HepG2 (cell line): ENCODE measurements at regions not wholly inside any gene's neighbourhood (a gene's known extent, or its start where the extent isn't known, plus 50 kb on each side); places are given as distances from the start of the nearest gene placed in this dataset.

ENCODE experiments used
- ATAC-seq: fragments of 200-7000 bp; cut with Tn5 transposase; 3 replicates; pipeline ENCODE4 v1.9.1; 2020; ENCODE audit warnings: mild to moderate bottlenecking, moderate library complexity
- BruUV-seq: library from RNA; stranded (reverse); fragments of 400-500 nt; replicated peaks from 2 replicates; lab custom pipeline; 2021; lab: Mats Ljungman, UMichigan
- CTCF ChIA-PET: fragments of 300-600 bp; formaldehyde crosslinking; extraction: SDS; loops from one replicate; lab custom pipeline; 2021; ENCODE audit warnings: low total read pairs, inconsistent platforms, low intra/inter-chr PET ratio; lab: Yijun Ruan, JAX
- POLR2A ChIA-PET: fragments of 350-600 bp; sonication (Branson Sonifier 250); formaldehyde crosslinking; loops from one replicate; lab custom pipeline; 2020; ENCODE audit warnings: antibody characterized with exemption, inconsistent platforms; lab: Yijun Ruan, JAX
- DNase-seq: peaks from one replicate; pipeline ENCODE4 v3.0.0-alpha.2; 2015; ENCODE audit warnings: low spot score
- FAIRE-seq: peaks from 3 replicates; lab custom pipeline; 2011; peaks lifted over from hg19 to GRCh38; lab: Jason Lieb, UNC
- H2AFZ ChIP-seq: one replicate; pipeline ENCODE4 v1.6.1; 2011; ENCODE audit warnings: low read length, inconsistent platforms
- H3K27ac ChIP-seq: fragments of 300-600 bp; 3 replicates; pipeline ENCODE4 v1.8.0; 2011; ENCODE audit warnings: mixed run types, mild to moderate bottlenecking, mixed read lengths, low read length, inconsistent platforms; ENCODE audit not compliant: insufficient read depth; ENCODE audit errors: extremely low read length
- H3K27me3 ChIP-seq, 2 experiments: fragments of 200-600 bp in 1 of 2; 2 replicates in 1 of 2; 3 replicates in 1 of 2; pipeline versions ENCODE4 v1.6.0 to v1.8.0; 2011; ENCODE audit warnings: low read length in 2 of 2, mild to moderate bottlenecking in 2 of 2, moderate library complexity in 2 of 2, inconsistent platforms in 1 of 2; ENCODE audit not compliant: insufficient read depth in 2 of 2, control insufficient read depth in 1 of 2
- H3K36me3 ChIP-seq, 2 experiments: fragments of 200-600 bp in 1 of 2; replicated peaks in 1 of 2; 2 replicates in 1 of 2; 3 replicates in 1 of 2; pipeline versions ENCODE4 v1.5.1 to v1.8.0; 2011; ENCODE audit warnings: low read length in 2 of 2, inconsistent platforms in 1 of 2; ENCODE audit not compliant: insufficient read depth in 2 of 2, control insufficient read depth in 1 of 2
- H3K4me1 ChIP-seq: 2 replicates; pipeline ENCODE4 v1.5.1; 2012; ENCODE audit warnings: low read length, inconsistent platforms; ENCODE audit not compliant: insufficient read depth
- H3K4me2 ChIP-seq: 2 replicates; pipeline ENCODE4 v1.6.0; 2011; ENCODE audit warnings: low read depth, low read length, inconsistent platforms
- H3K4me3 ChIP-seq, 3 experiments: fragments of 200-600 bp in 1 of 3; sonication (generic), shearing (Covaris generic) in 1 of 3; replicated peaks in 1 of 3; 2 replicates each; pipeline ENCODE4 v1.5.1; 2011 to 2016; ENCODE audit warnings: low read length in 3 of 3, inconsistent platforms in 2 of 3, low read depth in 2 of 3, mild to moderate bottlenecking in 2 of 3, control low read depth in 1 of 3, mixed read lengths in 1 of 3; ENCODE audit not compliant: insufficient read depth in 1 of 3
- H3K79me2 ChIP-seq: one replicate; pipeline ENCODE4 v1.6.1; 2011; ENCODE audit warnings: low read length, inconsistent platforms; ENCODE audit not compliant: insufficient read depth
- H3K9ac ChIP-seq: 2 replicates; pipeline ENCODE4 v1.6.0; 2011; ENCODE audit warnings: mild to moderate bottlenecking, low read depth, low read length, inconsistent platforms; ENCODE audit not compliant: insufficient read depth
- H3K9me3 ChIP-seq: 2 replicates; pipeline ENCODE4 v1.5.1; 2012; ENCODE audit warnings: mild to moderate bottlenecking, low read length
- H4K20me1 ChIP-seq: 2 replicates; pipeline ENCODE4 v1.6.0; 2011; ENCODE audit warnings: inconsistent platforms, mild to moderate bottlenecking, low read length, moderate library complexity; ENCODE audit not compliant: insufficient read depth
- ATF1 ChIP-seq: IDR thresholded peaks from 2 replicates; pipeline ENCODE4 v1.6.1; 2016; ENCODE audit warnings: mild to moderate bottlenecking, control low read depth
- CAMTA2 ChIP-seq: sonication (generic); formaldehyde crosslinking; IDR thresholded peaks from 2 replicates; pipeline ENCODE4 v1.4.0; 2020; ENCODE audit warnings: mild to moderate bottlenecking, missing genetic modification reagents, borderline replicate concordance
- DMAP1 ChIP-seq: IDR thresholded peaks from 2 replicates; pipeline ENCODE4 v1.6.1; 2016
- GABPA ChIP-seq, 2 experiments: IDR thresholded peaks; 2 replicates each; pipeline ENCODE4 v1.6.1; 2011 to 2016; ENCODE audit warnings: low read depth in 2 of 2, low read length in 1 of 2, missing biosample characterization in 1 of 2, missing genetic modification characterization in 1 of 2
- MBNL3 ChIP-seq: fragments of 250-450 bp; sonication (Bioruptor Pico); conservative IDR thresholded peaks from 2 replicates; pipeline ENCODE4 v1.8.0; 2022; ENCODE audit warnings: mild to moderate bottlenecking, inconsistent platforms
- WGBS: methylation state at CpG from one replicate; pipeline ENCODE4 v1.1.6; 2017; ENCODE audit warnings: low lambda C conversion rate; 5-methylcytosine and 5-hydroxymethylcytosine counted together
- in situ Hi-C: cut with HindIII; loops from 2 replicates; pipeline ENCODE4 v1.10.0; 2017; ENCODE audit warnings: low pct_unique_long_range_greater_than_20kb; ENCODE audit not compliant: extremely low pct_ligation_motif_present
- intact Hi-C: fragments of 100-400 bp; cut with micrococcal nuclease; formaldehyde crosslinking; loops from one replicate; pipeline ENCODE4 v1.10.0; 2022; ENCODE audit not compliant: unreplicated experiment
- TF ChIP-seq, protein P1 (sequence below): sonication (generic); formaldehyde crosslinking; IDR thresholded peaks from 2 replicates; pipeline ENCODE4 v1.9.0; 2022; ENCODE audit warnings: low read depth, missing genetic modification reagents
- TF ChIP-seq, protein P2 (sequence below): IDR thresholded peaks from 2 replicates; pipeline ENCODE4 v1.4.0; 2020; ENCODE audit warnings: mild to moderate bottlenecking, missing genetic modification reagents

DNA sequence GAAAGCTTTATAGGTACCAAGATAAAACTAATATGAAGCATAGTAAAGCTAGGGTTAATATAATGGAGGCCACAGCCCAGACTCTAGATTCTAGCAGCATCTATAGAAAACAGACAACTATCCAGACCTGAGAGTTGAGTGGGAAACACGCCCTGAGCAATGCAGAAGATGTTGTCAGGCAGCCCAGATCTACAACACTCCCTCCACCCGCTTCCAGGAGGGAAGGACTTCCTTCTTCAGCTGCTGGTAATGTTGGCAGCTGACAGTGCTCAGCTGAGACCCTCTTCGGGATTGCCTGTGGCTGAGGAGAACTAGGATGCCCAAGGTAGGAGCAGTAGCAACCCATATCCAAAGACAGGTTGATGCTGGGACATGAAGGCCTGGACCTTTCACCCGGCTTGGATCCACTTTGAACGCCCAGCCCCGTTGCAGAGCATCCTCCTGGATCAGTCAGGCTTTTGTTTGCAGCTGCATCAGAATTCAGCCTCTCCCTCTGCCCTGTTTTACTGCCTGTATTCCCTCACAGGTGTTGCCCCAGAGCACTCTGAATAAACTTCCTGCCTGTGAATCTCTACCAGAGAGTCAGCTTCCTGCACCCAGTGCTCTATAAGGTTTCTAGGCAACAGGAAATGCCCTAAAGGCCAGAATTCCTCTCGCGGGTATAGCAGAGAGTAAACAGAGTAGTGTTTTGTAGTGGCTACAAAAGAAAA lies 174.7 kb upstream of the IL12A start:
- 17% methylated on average over 5 of the region's 8 CpGs for WGBS
- Histone ChIP-seq H3K4me2 (no peak overlapping the region), H3K4me3 (no peak overlapping the region), H3K9ac (no peak overlapping the region), H3K9me3 (no peaks in the 10 kb centered on the region), H3K36me3 (no peaks in the 10 kb centered on the region), H4K20me1 (no peaks in the 10 kb centered on the region), H3K79me2 (no peaks in the 10 kb centered on the region), H3K4me1 (peaks cover 9% of the 10 kb centered on the region), H2AFZ (no peak overlapping the region), H3K27ac (no peak overlapping the region), H3K27me3 (no peaks in the 10 kb centered on the region; a peak in 1 of 5 replicates)
- intact Hi-C loops (no loop called here), in situ Hi-C loops (no loop called here)
- ATAC-seq (peak; percentile 24; the same call in 1 of the 3 replicates), FAIRE-seq (no peak), DNase-seq (no peak)
- no TSS peak for BruUV-seq
- ChIA-PET POLR2A (no interaction called here), CTCF (no interaction called here)
- TF ChIP-seq, protein P1, sequence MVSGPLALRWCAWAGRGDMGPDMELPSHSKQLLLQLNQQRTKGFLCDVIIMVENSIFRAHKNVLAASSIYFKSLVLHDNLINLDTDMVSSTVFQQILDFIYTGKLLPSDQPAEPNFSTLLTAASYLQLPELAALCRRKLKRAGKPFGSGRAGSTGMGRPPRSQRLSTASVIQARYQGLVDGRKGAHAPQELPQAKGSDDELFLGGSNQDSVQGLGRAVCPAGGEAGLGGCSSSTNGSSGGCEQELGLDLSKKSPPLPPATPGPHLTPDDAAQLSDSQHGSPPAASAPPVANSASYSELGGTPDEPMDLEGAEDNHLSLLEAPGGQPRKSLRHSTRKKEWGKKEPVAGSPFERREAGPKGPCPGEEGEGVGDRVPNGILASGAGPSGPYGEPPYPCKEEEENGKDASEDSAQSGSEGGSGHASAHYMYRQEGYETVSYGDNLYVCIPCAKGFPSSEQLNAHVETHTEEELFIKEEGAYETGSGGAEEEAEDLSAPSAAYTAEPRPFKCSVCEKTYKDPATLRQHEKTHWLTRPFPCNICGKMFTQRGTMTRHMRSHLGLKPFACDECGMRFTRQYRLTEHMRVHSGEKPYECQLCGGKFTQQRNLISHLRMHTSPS: no peak
- TF ChIP-seq GABPA (IDR thresholded peaks at IDR 0.05; ENCODE audit: low read depth, low read length): no peak
- TF ChIP-seq GABPA (CRISPR knock-in tag; IDR thresholded peaks at IDR 0.05; ENCODE audit: low read depth): peak; percentile 64
- TF ChIP-seq, all 625 proteins: peak for 1

DNA sequence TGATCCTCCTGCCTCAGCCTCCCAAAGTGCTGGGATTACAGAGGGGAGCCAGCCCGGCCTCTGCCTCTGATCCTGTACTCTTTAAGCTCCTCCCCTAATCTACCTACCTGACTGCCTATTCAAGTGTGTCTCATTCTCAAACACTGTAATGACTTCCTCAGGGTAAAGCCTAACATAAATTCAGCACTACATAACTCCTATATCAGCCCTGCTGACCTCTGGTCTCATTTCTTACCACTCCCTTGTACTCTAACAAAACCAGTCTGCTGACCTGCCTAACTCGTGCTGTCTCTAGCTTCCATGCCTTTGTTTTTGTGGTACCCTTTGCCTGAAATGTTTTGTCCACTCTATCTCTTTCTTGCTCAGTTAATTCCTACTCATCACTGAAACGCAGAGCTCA lies 172.1 kb upstream of the IL12A start:
- BruUV-seq: no TSS peak
- Histone ChIP-seq H3K4me2 (no peak overlapping the region), H4K20me1 (no peaks in the 10 kb centered on the region), H3K27me3 (peaks cover 0 to 4% of the 10 kb centered on the region in 2 experiments; a peak in 1 of 5 replicates), H3K79me2 (no peaks in the 10 kb centered on the region), H3K9ac (no peak overlapping the region), H3K36me3 (no peaks in the 10 kb centered on the region), H3K4me1 (peaks cover 9% of the 10 kb centered on the region), H3K9me3 (no peaks in the 10 kb centered on the region), H3K4me3 (no peak overlapping the region), H3K27ac (no peak overlapping the region), H2AFZ (no peak overlapping the region)
- ChIA-PET CTCF (no interaction called here), POLR2A (no interaction called here)
- in situ Hi-C loops: no loop called here
- intact Hi-C loops: no loop called here
- ATAC-seq: no peak
- FAIRE-seq: no peak
- no peak for DNase-seq
- WGBS: 33% methylated on average over 3 of the region's 3 CpGs
- TF ChIP-seq ATF1 (CRISPR knock-in tag) (no peak), DMAP1 (CRISPR knock-in tag) (no peak), MBNL3 (CRISPR knock-in tag) (no peak), CAMTA2 (CRISPR knock-in tag) (no peak)
- TF ChIP-seq, protein P2, sequence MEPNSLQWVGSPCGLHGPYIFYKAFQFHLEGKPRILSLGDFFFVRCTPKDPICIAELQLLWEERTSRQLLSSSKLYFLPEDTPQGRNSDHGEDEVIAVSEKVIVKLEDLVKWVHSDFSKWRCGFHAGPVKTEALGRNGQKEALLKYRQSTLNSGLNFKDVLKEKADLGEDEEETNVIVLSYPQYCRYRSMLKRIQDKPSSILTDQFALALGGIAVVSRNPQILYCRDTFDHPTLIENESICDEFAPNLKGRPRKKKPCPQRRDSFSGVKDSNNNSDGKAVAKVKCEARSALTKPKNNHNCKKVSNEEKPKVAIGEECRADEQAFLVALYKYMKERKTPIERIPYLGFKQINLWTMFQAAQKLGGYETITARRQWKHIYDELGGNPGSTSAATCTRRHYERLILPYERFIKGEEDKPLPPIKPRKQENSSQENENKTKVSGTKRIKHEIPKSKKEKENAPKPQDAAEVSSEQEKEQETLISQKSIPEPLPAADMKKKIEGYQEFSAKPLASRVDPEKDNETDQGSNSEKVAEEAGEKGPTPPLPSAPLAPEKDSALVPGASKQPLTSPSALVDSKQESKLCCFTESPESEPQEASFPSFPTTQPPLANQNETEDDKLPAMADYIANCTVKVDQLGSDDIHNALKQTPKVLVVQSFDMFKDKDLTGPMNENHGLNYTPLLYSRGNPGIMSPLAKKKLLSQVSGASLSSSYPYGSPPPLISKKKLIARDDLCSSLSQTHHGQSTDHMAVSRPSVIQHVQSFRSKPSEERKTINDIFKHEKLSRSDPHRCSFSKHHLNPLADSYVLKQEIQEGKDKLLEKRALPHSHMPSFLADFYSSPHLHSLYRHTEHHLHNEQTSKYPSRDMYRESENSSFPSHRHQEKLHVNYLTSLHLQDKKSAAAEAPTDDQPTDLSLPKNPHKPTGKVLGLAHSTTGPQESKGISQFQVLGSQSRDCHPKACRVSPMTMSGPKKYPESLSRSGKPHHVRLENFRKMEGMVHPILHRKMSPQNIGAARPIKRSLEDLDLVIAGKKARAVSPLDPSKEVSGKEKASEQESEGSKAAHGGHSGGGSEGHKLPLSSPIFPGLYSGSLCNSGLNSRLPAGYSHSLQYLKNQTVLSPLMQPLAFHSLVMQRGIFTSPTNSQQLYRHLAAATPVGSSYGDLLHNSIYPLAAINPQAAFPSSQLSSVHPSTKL: no peak
